ENCODE measurements at regions not wholly inside any gene's neighbourhood (a gene's known extent, or its start where the extent isn't known, plus 50 kb on each side); places are given as distances from the start of the nearest gene placed in this dataset.
"Not testable (repeated sequence)": the region's sequence is repeated elsewhere in the genome, so short reads cannot be mapped to it uniquely, and the experiment has no call there.

GRCh38 chr4:56575820-56576429 is 70.3 kb downstream of the ARL9 start:
- peak; percentile 26 for DNase-seq (ENCODE audit: low read depth)

GRCh38 chr4:56592417-56592816 is 86.8 kb downstream of the ARL9 start:
- not testable (repeated sequence) for DNase-seq (ENCODE audit: low read depth)
